ENCODE measurements at regions not wholly inside any gene's neighbourhood (a gene's known extent, or its start where the extent isn't known, plus 50 kb on each side); places are given as distances from the start of the nearest gene placed in this dataset.

- H3K27ac Mint-ChIP-seq (ENCODE audit: unreplicated experiment) = no peak overlapping the region
- no peak for TF ChIP-seq CTCF (IDR thresholded peaks at IDR 0.05; ENCODE audit: unreplicated experiment)
- no peak overlapping the region for H3K4me3 Mint-ChIP-seq (ENCODE audit: unreplicated experiment)
- peaks cover 4% of the 10 kb centered on the region for H3K27me3 Mint-ChIP-seq (ENCODE audit: unreplicated experiment)
- DNase-seq (ENCODE audit: low spot score) = no peak
- no peaks in the 10 kb centered on the region for H3K4me1 Mint-ChIP-seq (ENCODE audit: unreplicated experiment)
- peaks cover 9% of the 10 kb centered on the region for H3K36me3 Mint-ChIP-seq (ENCODE audit: low read depth, unreplicated experiment)
- peaks cover 4% of the 10 kb centered on the region for H3K9me3 Mint-ChIP-seq (ENCODE audit: unreplicated experiment)
Observed at GRCh38 chr13:85853901-85854663, 54.9 kb upstream of the SLITRK6 start.

GRCh38 chr13:85853161-85853894 lies 54.1 kb upstream of the SLITRK6 start:
- Mint-ChIP-seq H3K4me3 (ENCODE audit: unreplicated experiment) (no peak overlapping the region), H3K36me3 (ENCODE audit: low read depth, unreplicated experiment) (peaks cover 9% of the 10 kb centered on the region), H3K27me3 (ENCODE audit: unreplicated experiment) (peaks cover 4% of the 10 kb centered on the region), H3K27ac (ENCODE audit: unreplicated experiment) (no peak overlapping the region), H3K9me3 (ENCODE audit: unreplicated experiment) (peaks cover 4% of the 10 kb centered on the region), H3K4me1 (ENCODE audit: unreplicated experiment) (no peaks in the 10 kb centered on the region)
- no peak for TF ChIP-seq CTCF (IDR thresholded peaks at IDR 0.05; ENCODE audit: unreplicated experiment)
- DNase-seq (ENCODE audit: low spot score) = no peak
